ENCODE measurements at regions not wholly inside any gene's neighbourhood (a gene's known extent, or its start where the extent isn't known, plus 50 kb on each side); places are given as distances from the start of the nearest gene placed in this dataset.
"Not testable (repeated sequence)": the region's sequence is repeated elsewhere in the genome, so short reads cannot be mapped to it uniquely, and the experiment has no call there.

- DNase-seq: no peak
These were observed 246.8 kb upstream of the DAB2 start for GRCh38 chr5:39671561-39671961.

DNA sequence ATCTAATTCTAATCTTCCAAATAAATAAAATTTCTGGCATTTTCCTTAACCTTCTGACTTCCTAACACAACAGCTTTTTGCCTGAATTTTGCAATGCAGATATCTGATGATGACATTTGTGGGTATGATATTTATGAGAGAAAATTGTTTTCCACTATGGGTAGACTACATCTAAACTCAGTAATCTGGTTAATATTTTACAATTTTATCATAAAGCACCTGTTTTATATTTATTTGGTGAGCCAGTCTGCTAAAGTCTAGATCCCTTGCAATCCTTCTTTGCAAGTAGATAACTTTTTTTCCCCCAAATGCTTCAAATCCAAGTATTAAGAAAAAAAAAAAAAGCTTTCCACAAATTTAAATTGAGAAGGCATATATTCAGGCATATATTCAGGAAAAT is 246.2 kb upstream of the DAB2 start:
- no peak for DNase-seq

DNA sequence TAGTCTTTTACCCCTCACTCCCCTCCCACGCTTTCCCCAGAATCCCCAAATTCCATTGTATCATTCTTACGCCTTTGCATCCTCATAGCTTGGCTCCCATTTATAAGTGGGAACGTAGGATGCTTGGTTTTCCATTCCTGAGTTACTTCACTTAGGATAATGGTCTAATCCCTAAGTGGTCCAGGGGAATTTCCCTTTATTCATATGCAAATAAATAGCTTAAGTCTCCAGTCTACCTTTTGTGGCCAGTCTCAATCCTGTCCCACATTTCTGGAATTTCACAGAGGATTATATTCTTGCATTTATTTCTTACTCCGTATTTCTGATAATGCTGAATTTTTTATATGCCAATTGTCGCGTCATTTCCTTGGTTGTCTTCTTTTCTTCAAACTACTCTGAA is 245.6 kb upstream of the DAB2 start:
- no peak for DNase-seq

- DNase-seq: peak; percentile 10
These were observed 244.2 kb upstream of the DAB2 start for GRCh38 chr5:39668980-39669379.

DNA sequence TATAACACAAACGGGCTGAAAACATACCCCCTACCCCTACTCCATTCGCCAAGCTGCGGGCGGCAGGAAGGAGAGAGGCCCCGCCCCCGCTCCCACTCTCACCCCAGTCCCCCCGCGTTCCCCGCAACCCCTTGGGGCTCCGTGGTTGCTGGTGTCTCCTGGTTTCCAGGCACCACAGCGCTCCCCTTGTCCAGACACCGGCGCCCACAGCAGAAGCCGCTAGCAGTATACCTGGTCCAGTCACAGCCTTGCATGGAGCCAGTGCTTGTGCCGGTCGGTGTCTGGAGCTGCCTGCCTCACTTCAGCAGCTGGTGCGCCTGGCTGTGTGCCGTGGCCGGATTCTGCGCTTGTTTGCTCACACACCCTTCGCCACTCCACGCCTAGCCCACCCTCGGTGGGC is 240.5 kb upstream of the DAB2 start:
- no peak for DNase-seq

DNA sequence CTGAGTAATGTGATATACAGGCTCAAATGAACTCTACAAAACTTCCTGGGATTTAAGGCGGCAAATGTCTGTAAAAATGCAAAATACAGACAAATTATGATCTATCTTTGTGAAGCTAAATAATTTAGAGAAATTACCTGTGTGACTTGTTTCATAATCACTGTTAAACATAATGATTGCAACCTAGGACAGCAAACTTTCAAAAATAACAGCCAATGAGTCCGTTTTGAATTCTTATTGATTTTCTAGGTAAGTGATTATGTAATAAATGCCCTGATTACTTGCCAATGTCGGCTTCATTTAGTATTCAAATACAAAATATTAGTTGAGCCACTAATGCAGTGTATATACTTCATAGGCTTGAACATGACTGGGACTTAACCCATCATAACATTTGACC is 238.2 kb upstream of the DAB2 start:
- DNase-seq: no peak

DNA sequence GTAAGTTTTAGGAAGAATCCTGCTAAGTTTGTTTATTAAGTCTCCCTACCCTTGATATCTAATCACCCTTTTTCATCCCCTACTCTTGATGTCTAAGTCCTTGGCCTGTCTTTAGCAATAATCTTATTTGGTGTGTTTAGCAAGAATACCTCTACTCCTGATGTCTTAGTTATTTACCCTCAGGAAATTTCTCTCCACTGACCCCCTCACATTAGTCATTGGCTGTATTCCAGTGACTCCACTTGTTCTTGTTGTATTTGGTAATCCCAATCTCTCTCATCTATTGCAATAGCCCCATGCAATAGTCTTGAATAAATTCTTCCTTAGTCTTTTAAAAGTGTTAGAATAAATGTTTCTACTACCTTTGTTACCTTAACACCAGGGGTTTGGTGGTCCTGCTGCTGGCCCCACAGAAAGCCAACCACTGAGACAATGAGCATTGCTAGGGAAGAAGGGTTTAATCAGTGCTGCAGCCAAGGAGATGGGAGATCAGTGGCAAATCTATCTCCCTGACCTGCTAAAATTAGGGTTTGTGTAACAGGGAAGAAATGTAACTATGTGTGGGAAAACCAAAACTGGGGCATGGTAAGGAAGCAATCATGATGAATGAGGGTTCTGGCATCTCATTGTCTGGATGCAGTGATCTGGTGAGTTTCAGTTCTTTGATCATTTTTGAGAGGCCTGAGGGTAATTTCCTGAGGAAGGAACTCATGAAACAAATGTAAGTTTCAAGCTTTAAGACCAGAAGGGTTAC is 236.4 kb upstream of the DAB2 start:
- no peak for DNase-seq

GRCh38 chr5:39660020-39660419 is 235.2 kb upstream of the DAB2 start:
- DNase-seq: no peak

DNA sequence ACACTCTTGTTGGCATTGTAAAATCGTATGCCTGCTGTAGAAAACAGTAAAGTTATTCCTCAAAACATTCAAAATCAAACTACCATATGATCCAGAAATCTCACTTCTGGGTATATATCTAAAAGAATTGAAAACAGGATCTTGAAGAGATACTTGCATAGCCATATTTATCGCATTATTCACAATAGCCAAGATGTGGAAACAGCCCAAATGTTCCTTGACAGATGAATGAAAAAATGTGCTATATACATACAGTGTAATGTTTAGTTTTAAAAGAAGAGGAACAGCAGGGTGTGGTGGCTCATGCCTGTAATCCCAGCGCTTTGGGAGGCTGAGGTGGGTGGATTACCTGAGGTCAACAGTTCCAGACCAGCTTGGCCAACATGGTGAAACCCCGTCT is 234.1 kb upstream of the DAB2 start:
- no peak for DNase-seq

GRCh38 chr5:39657943-39658342 is 233.2 kb upstream of the DAB2 start:
- DNase-seq: no peak

GRCh38 chr5:39656600-39656999 is 231.8 kb upstream of the DAB2 start:
- no peak for DNase-seq

DNA sequence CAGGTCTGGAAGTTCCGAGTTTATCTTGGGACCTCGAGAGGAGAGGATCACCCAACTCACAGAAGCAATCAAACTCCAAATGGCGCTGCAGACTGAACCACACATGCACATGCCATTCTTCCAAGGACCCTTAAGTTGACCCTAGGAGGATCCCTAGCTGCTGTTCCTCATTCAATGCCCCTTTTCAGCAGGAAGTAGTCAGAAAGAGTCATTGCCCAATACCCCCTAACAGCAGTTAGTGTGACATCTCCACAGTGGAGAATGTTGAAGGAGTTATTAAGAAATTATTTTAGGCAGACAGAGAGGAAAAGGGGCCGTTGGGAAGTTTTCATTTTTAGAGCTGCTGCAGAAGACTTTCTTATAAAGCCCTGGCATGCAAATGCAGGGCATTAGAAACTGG is 229.9 kb upstream of the DAB2 start:
- DNase-seq: no peak

DNA sequence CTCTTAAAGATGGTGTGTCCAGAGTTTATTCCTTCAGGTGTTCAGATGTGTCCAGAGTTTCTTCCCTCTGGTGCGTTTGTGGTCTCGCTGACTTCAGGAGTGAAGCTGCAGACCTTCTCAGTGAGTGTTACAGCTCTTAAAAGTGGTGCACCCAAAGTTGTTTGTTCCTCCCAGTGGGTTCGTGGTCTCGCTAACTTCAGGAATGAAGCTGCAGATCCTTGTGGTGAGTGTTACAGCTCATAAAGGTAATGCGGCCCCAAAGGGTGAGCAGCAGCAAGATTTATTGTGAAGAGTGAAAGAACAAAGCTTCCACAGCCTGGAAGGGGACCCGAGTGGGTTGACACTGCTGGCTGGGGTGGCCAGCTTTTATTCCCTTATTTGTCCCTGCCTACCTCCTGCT is 227.7 kb upstream of the DAB2 start:
- DNase-seq: not testable (repeated sequence)

- no peak for DNase-seq
These were observed 227.3 kb upstream of the DAB2 start for GRCh38 chr5:39652036-39652435.

GRCh38 chr5:39650008-39650762 is 225.4 kb upstream of the DAB2 start:
- no peak for DNase-seq

DNA sequence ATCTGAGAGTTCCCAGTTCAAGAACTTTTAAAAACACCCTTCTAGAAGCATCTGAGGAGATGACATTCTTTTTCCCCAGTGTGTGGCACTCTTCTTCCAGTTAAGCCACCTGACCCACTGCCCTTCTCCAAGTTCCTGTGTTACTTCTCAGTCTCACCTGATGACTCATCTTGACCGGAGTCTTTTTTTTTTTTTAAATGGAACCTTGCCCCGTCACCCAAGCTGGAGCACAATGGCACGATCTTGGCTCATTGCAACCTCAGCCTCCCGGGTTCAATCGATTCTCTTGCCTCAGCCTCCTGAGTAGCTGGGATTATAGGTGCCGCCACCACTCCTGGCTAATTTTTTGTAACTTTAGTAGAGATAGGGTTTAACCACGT is 224.1 kb upstream of the DAB2 start:
- DNase-seq: peak; percentile 4

GRCh38 chr5:39648085-39648847 is 223.5 kb upstream of the DAB2 start:
- DNase-seq: no peak

- no peak for DNase-seq
These were observed 215.8 kb upstream of the DAB2 start for GRCh38 chr5:39640552-39640951.

- no peak for DNase-seq
These were observed 214.9 kb upstream of the DAB2 start for GRCh38 chr5:39639618-39640089.

GRCh38 chr5:39638813-39639212 is 214.0 kb upstream of the DAB2 start:
- no peak for DNase-seq

DNA sequence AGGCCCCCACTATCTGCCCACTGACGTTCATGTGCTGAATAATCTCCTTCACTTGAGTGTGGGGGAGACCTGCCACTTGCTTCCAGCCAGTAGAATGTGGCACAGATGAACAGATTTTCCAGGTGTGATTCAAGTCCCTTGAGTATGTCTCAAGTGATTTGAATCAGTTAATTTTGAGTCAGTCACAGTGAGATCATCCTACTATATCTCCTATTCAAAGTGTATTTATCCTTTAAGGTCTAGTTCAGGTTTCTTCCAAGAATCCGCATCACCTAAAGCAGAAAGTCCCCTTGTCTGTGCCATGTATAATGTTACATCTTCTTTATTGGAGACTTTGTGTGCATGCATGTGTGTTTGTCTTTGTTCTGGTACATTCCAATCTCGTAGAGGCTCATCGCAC is 208.3 kb upstream of the DAB2 start:
- DNase-seq: no peak

GRCh38 chr5:39631958-39632357 is 207.2 kb upstream of the DAB2 start:
- DNase-seq: no peak

- no peak for DNase-seq
These were observed 205.2 kb upstream of the DAB2 start for GRCh38 chr5:39629946-39630345.

DNA sequence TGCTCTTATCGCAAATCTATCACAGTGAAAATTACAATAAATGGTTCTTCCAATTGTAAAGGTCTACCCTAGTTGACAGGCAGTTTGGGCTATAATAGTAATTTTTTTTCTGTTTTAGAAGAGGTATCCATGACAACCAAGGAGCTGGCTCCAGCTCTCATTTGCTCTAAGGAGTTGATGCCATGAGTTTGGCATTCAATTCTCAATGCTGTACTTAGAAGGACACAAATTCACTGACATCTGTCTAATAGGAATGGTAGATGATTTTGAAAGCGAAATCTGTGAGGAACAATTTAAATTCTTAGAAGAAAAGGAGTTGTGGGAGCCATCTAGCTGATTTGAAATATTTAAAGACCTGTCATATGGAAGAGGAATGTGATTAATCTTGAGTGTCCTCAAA is 203.6 kb upstream of the DAB2 start:
- DNase-seq: no peak

Measured in OCI-M1 (cell line).